NCI-H1105 treated with DMSO at 0.1 percent for 48 hours (cell line): ENCODE measurements at regions not wholly inside any gene's neighbourhood (a gene's known extent, or its start where the extent isn't known, plus 50 kb on each side); places are given as distances from the start of the nearest gene placed in this dataset.
"Not testable (repeated sequence)": the region's sequence is repeated elsewhere in the genome, so short reads cannot be mapped to it uniquely, and the experiment has no call there.

Experiments used
- DNase-seq: peaks from one replicate; lab custom pipeline; 2025; lab: John Stamatoyannopoulos, UW

GRCh38 chr1:229133151-229133550, 137.8 kb upstream of the RAB4A start:
- DNase-seq, result no peak

- DNase-seq, result no peak
Observed at GRCh38 chr1:229133811-229134210, 137.1 kb upstream of the RAB4A start.

- DNase-seq, result not testable (repeated sequence)
Observed at GRCh38 chr1:229134381-229135217, 136.3 kb upstream of the RAB4A start.

GRCh38 chr1:229135773-229136172, 135.1 kb upstream of the RAB4A start:
- no peak for DNase-seq

GRCh38 chr1:229136822-229137221, 134.1 kb upstream of the RAB4A start:
- no peak for DNase-seq

GRCh38 chr1:229137271-229137670, 133.6 kb upstream of the RAB4A start:
- DNase-seq, result no peak

- no peak for DNase-seq
Observed at GRCh38 chr1:229138058-229138457, 132.9 kb upstream of the RAB4A start.

- DNase-seq, result no peak
Observed at GRCh38 chr1:229139331-229140118, 131.4 kb upstream of the RAB4A start.

GRCh38 chr1:229140119-229140396, 130.9 kb upstream of the RAB4A start:
- DNase-seq, result no peak

GRCh38 chr1:229141271-229141670, 129.6 kb upstream of the RAB4A start:
- no peak for DNase-seq

- DNase-seq, result no peak
Observed at GRCh38 chr1:229141689-229142377, 129.1 kb upstream of the RAB4A start.

GRCh38 chr1:229142471-229142870, 128.4 kb upstream of the RAB4A start:
- DNase-seq, result no peak

GRCh38 chr1:229146647-229147046, 124.3 kb upstream of the RAB4A start:
- DNase-seq, result no peak

GRCh38 chr1:229147072-229147471, 123.8 kb upstream of the RAB4A start:
- DNase-seq, result no peak

GRCh38 chr1:229148041-229148671, 122.8 kb upstream of the RAB4A start:
- peak; percentile 56 for DNase-seq

- DNase-seq, result no peak
Observed at GRCh38 chr1:229148743-229149142, 122.2 kb upstream of the RAB4A start.

GRCh38 chr1:229149435-229149834, 121.5 kb upstream of the RAB4A start:
- DNase-seq, result no peak

- DNase-seq, result no peak
Observed at GRCh38 chr1:229150518-229150917, 120.4 kb upstream of the RAB4A start.

- DNase-seq, result not testable (repeated sequence)
Observed at GRCh38 chr1:229151412-229151811, 119.5 kb upstream of the RAB4A start.

- DNase-seq, result no peak
Observed at GRCh38 chr1:229152311-229152710, 118.6 kb upstream of the RAB4A start.

GRCh38 chr1:229153955-229154548, 116.9 kb upstream of the RAB4A start:
- no peak for DNase-seq

GRCh38 chr1:229154811-229155210, 116.1 kb upstream of the RAB4A start:
- no peak for DNase-seq
